Activated CD8-positive, alpha-beta memory T cell treated with anti-CD3 and anti-CD28 coated beads, Interleukin-2, amount 50 U/mL, for 48 hours (primary cell): ENCODE measurements at regions not wholly inside any gene's neighbourhood (a gene's known extent, or its start where the extent isn't known, plus 50 kb on each side); places are given as distances from the start of the nearest gene placed in this dataset.
"Not testable (repeated sequence)": the region's sequence is repeated elsewhere in the genome, so short reads cannot be mapped to it uniquely, and the experiment has no call there.

Source experiments
- DNase-seq: peaks from one replicate; pipeline ENCODE4 v3.0.0-alpha.2; 2020

- no peak for DNase-seq
Measured at GRCh38 chr2:195450552-195451113, 206.4 kb upstream of the SLC39A10 start.

DNA sequence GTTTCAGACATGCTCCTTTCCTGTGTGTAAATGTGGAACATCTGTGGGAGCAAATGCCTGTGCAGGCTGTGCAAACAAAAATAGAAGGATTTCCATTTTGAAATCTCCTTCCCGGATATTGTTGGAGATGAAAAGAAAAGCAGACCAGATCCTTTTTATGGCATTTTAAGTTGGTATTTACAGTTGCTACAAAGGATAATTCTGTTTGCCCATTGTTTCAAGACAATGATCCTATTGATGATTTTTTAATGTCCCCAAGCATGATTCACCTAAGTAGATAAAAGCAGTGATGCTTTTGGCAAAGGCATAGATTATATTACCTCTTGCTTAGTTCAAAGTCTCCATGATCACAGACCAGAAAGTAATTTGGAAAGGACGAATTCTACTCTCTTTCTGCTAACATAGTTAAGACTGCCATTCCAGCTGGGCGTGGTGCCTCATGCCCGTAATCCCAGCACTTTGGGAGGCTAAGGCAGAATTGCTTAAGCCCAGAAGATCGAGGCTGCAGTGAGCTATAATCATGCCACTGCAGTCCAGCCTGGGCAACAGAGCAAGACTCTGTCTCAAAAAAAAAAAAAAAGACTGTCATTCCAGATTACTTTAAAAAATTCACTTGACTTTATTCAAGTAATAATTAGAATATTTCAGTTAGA is 209.6 kb upstream of the SLC39A10 start:
- no peak for DNase-seq

DNA sequence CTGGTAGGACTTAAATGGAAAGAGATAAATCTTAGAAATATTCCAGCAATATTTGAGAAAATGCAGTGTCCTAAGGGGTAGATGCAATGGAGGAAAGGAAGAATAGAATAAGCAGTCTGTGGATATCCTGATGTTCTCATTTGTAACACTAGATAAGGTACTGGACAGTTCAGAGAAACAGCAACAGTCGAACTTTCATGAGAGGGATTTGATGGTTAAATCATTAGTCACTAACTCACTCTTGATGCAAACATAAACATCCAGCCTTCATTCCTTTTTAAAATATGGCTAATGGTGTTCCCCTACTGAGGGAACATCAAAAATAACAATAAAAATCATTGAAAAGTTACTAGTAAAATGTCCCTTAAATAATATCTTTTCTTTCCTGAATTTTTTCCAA is 211.4 kb upstream of the SLC39A10 start:
- DNase-seq: no peak

DNA sequence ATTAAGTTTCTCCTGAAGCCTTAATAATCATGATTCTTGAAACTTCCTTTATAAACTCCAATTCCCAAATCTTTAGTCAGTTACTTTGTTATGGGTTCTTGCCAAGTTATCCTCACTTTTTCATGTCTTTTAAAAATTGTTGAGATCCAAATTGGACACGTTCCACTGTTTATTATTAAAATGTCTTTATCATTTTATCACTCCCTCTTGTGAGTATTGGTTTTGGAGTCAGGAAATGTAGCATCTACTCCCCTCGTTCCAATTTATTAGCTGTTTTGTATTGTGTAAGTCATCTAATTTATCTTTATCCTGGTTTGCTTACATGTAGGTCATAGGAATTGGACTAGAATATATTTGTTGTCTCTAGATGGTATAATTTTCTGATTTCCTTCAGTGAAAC is 213.1 kb upstream of the SLC39A10 start:
- no peak for DNase-seq

GRCh38 chr2:195442458-195443175 is 214.4 kb upstream of the SLC39A10 start:
- DNase-seq: no peak

- DNase-seq: no peak
Measured at GRCh38 chr2:195438692-195439091, 218.3 kb upstream of the SLC39A10 start.

- DNase-seq: no peak
Measured at GRCh38 chr2:195437521-195437920, 219.5 kb upstream of the SLC39A10 start.

DNA sequence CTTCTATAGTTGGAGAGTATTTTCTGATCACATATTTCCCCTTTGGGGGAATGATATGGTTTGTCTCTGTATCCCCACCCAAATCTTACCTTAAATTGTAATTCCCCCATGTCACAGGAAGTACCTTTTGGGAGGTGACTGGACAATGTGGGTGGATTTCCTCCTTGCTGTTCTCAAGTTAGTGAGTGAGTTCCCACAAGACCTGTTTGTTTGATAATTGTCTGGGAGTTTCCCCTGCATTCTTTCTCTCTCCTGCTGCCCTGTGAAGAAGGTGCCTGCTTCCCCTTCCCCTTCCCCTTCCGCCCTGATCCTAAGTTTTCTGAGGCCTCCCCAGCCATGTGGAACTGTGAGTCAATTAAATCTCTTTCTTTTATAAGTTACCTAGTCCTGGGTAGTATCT is 222.7 kb upstream of the SLC39A10 start:
- no peak for DNase-seq

- DNase-seq: not testable (repeated sequence)
Measured at GRCh38 chr2:195433729-195434128, 223.3 kb upstream of the SLC39A10 start.

DNA sequence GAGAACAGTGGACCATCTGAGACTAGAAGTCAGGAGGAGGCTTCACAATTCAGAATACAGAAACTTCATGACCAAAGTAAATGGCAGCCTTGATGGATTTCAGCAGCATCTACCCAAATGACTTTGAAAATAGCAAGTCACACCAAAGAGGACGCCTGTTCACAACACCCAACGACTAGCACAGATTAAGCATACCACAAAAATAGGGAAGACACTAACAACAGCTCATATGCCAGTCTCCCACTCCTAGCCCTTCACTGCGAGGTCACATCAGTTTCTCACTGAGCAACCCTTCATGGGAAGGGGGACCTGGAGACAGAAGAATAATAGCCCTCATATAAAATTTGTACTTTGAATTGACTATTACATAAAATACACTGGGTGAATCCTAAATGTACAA is 228.4 kb upstream of the SLC39A10 start:
- no peak for DNase-seq

DNA sequence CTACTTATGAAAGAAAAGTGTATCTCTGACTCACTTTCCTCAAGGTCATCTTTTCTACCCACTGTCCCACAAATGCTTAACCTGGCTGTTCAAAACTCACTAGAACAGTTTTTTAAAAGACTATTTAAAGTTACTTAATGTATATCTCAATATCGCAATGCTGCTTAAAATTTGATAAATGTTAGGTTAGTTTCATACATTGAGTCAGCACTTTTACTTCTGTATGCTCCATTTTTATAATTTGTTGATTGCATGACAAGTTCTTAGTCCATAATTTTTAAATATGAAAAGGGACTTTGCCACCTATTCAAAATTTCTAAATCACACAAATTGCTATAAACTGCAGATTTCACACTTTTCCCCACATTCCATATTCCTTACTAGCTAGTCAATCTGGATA is 231.7 kb upstream of the SLC39A10 start:
- DNase-seq: no peak

GRCh38 chr2:195419033-195419432 is 238.0 kb upstream of the SLC39A10 start:
- no peak for DNase-seq

DNA sequence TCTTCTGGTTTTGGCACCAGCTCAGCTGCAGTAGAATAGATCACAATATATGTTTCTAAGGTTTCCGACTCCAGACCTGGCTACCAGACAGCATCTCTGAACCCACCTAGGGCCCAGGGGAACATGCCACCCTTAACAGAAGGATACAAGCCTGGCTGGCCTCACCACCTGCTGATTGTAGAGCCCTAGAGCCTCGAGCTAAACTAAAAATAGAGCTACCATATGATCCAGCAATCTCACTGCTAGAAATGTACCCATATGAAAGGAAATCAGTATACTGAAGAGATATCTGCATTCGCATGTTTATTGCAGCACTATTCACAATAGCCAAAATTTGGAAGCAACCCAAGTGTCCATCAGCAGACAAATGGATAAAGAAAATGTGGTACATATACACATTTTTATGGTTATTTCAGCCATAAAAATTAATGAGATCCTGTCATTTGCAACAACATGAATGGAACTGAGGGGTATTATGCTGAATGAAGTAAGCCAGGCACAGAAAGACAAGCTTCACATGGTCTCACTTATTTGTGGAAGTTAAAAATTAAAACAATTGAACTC is 242.4 kb upstream of the SLC39A10 start:
- no peak for DNase-seq

DNA sequence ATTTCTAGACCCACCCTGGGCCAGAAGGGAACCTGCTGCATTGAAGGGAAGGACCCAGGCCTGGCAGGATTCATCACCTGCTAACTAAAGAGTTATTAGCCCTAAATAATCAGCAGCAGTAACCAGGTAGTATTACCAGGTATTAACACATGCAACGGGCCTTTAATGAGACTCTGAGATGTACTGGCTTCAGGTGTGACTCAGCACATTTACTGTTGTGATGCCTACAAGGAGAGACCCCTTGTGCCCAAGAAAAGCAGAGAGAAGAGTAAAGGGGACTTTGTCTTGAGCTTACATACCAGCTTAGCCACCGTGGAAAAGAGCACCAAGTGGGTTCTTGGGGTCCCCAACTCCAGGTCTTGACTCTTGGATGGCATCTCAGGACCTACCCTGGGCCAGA is 243.1 kb upstream of the SLC39A10 start:
- DNase-seq: no peak

DNA sequence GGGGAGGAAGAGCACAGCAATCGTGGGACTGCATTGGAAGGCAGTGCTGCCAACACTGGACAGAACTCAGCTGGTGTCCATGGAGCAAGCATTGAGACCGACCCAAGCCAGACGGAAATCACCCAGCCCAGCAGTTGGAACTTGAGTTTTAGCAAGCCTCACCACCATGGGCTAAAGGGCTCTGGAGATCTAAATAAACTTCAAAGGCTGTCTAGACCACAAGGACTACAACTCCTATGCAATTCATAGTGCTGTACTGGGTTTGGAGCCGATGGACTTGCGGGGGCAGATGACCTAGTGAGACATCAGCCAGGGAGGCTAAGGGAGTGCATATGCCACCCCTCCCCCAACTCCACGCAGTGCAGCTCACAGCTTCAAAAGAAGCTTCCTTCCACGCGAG is 243.6 kb upstream of the SLC39A10 start:
- DNase-seq: no peak

- DNase-seq: no peak
Measured at GRCh38 chr2:195411219-195411687, 245.8 kb upstream of the SLC39A10 start.

DNA sequence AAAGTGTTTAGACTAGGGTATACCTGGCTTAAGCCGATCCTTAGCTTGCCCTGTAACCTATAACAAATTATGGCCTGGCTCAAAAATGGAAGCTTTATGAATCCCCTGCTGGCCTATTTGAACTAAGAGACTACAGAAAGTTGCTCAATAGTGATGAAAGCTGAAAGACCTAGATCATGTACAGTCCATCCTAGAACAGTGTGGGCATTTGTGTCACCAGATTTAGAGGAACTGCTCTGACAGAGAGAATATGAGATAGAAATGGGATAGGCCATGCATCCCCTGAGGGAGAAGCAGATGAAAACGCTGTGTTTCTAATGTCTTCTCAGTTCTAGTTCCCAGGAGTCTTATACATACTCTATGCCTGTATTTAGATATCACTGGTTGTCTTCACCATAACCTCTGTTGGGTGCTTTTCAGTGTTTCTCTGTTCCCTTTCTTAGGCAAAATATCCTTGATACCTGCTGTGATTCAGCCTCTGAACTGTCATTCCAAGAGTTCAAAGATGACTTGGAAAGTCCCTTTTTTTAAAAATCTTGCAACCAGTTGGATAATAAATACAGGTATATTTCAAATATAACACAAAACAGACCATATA is 246.9 kb upstream of the SLC39A10 start:
- no peak for DNase-seq

GRCh38 chr2:195408811-195409210 is 248.2 kb upstream of the SLC39A10 start:
- no peak for DNase-seq

DNA sequence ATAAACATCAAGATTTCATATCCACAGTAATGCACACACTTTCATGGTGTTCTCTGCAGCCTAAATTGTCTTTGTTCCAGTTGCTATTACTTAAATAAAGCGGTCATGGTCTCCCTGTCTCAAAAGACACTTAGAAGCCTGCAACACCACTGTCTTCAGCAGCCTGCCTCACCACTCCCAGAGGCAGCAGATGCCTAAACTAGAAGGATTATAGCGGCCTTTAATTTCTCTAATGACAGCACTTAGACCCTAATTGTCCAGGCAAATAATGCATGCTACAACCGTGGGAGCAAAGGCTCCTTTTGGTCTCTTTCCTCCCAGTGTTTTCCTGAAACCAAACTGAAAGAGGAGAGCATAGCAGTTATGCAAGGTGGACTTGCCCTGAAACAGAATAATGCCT is 248.8 kb upstream of the SLC39A10 start:
- no peak for DNase-seq

- DNase-seq: no peak
Measured at GRCh38 chr2:195407783-195408182, 249.2 kb upstream of the SLC39A10 start.

GRCh38 chr2:195406886-195407603 is 250.0 kb upstream of the SLC39A10 start:
- no peak for DNase-seq

DNA sequence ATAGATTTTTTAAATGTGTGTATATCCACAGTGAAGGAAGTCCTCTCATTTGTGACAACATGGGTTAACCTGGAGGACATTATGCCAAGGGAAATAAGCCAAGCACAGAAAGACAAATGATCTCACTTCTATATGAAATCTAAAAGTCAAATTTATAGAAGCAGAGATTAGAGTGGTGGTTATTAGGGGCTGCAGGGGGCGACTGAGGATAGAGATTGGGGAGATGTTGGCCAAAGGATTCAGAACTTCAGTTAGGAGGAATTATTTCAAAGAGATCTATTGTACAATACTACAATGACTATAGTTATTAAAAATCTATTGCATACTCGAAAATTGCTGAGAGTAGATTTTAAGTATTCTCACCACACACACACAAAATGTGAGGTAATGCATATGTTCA is 252.4 kb upstream of the SLC39A10 start:
- no peak for DNase-seq

DNA sequence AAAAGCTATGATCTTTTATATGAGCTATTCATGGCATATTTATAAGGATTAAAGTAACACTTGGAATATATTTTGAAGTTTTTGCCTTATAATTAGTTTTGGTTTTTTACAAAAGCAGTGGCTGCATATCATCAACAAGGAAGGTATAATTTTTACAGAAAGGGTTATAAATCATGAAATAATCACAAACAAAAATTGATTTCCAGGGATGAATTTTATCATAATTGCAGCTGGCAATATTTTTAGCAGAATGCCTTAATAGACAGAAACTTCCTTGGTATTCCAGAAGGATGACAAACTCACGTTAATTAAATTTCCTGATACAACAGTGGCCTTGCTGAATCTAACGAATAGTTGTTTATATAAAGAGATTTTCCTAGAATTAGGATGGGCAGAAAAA is 260.5 kb upstream of the SLC39A10 start:
- no peak for DNase-seq
